HepG2 (cell line): ENCODE measurements at regions not wholly inside any gene's neighbourhood (a gene's known extent, or its start where the extent isn't known, plus 50 kb on each side); places are given as distances from the start of the nearest gene placed in this dataset.

Source experiments
- ATAC-seq: fragments of 200-7000 bp; cut with Tn5 transposase; 3 replicates; pipeline ENCODE4 v1.9.1; 2020; ENCODE audit warnings: mild to moderate bottlenecking, moderate library complexity
- BruUV-seq: library from RNA; stranded (reverse); fragments of 400-500 nt; replicated peaks from 2 replicates; lab custom pipeline; 2021; lab: Mats Ljungman, UMichigan
- CTCF ChIA-PET: fragments of 300-600 bp; formaldehyde crosslinking; extraction: SDS; loops from one replicate; lab custom pipeline; 2021; ENCODE audit warnings: low total read pairs, inconsistent platforms, low intra/inter-chr PET ratio; lab: Yijun Ruan, JAX
- POLR2A ChIA-PET: fragments of 350-600 bp; sonication (Branson Sonifier 250); formaldehyde crosslinking; loops from one replicate; lab custom pipeline; 2020; ENCODE audit warnings: antibody characterized with exemption, inconsistent platforms; lab: Yijun Ruan, JAX
- DNase-seq: peaks from one replicate; pipeline ENCODE4 v3.0.0-alpha.2; 2015; ENCODE audit warnings: low spot score
- FAIRE-seq: peaks from 3 replicates; lab custom pipeline; 2011; peaks lifted over from hg19 to GRCh38; lab: Jason Lieb, UNC
- H2AFZ ChIP-seq: one replicate; pipeline ENCODE4 v1.6.1; 2011; ENCODE audit warnings: low read length, inconsistent platforms
- H3K27ac ChIP-seq: fragments of 300-600 bp; 3 replicates; pipeline ENCODE4 v1.8.0; 2011; ENCODE audit warnings: mixed run types, mild to moderate bottlenecking, mixed read lengths, low read length, inconsistent platforms; ENCODE audit not compliant: insufficient read depth; ENCODE audit errors: extremely low read length
- H3K27me3 ChIP-seq, 2 experiments: fragments of 200-600 bp in 1 of 2; 2 replicates in 1 of 2; 3 replicates in 1 of 2; pipeline versions ENCODE4 v1.6.0 to v1.8.0; 2011; ENCODE audit warnings: low read length in 2 of 2, mild to moderate bottlenecking in 2 of 2, moderate library complexity in 2 of 2, inconsistent platforms in 1 of 2; ENCODE audit not compliant: insufficient read depth in 2 of 2, control insufficient read depth in 1 of 2
- H3K36me3 ChIP-seq, 2 experiments: fragments of 200-600 bp in 1 of 2; replicated peaks in 1 of 2; 2 replicates in 1 of 2; 3 replicates in 1 of 2; pipeline versions ENCODE4 v1.5.1 to v1.8.0; 2011; ENCODE audit warnings: low read length in 2 of 2, inconsistent platforms in 1 of 2; ENCODE audit not compliant: insufficient read depth in 2 of 2, control insufficient read depth in 1 of 2
- H3K4me1 ChIP-seq: 2 replicates; pipeline ENCODE4 v1.5.1; 2012; ENCODE audit warnings: low read length, inconsistent platforms; ENCODE audit not compliant: insufficient read depth
- H3K4me2 ChIP-seq: 2 replicates; pipeline ENCODE4 v1.6.0; 2011; ENCODE audit warnings: low read depth, low read length, inconsistent platforms
- H3K4me3 ChIP-seq, 3 experiments: fragments of 200-600 bp in 1 of 3; sonication (generic), shearing (Covaris generic) in 1 of 3; replicated peaks in 1 of 3; 2 replicates each; pipeline ENCODE4 v1.5.1; 2011 to 2016; ENCODE audit warnings: low read length in 3 of 3, inconsistent platforms in 2 of 3, low read depth in 2 of 3, mild to moderate bottlenecking in 2 of 3, control low read depth in 1 of 3, mixed read lengths in 1 of 3; ENCODE audit not compliant: insufficient read depth in 1 of 3
- H3K79me2 ChIP-seq: one replicate; pipeline ENCODE4 v1.6.1; 2011; ENCODE audit warnings: low read length, inconsistent platforms; ENCODE audit not compliant: insufficient read depth
- H3K9ac ChIP-seq: 2 replicates; pipeline ENCODE4 v1.6.0; 2011; ENCODE audit warnings: mild to moderate bottlenecking, low read depth, low read length, inconsistent platforms; ENCODE audit not compliant: insufficient read depth
- H3K9me3 ChIP-seq: 2 replicates; pipeline ENCODE4 v1.5.1; 2012; ENCODE audit warnings: mild to moderate bottlenecking, low read length
- H4K20me1 ChIP-seq: 2 replicates; pipeline ENCODE4 v1.6.0; 2011; ENCODE audit warnings: inconsistent platforms, mild to moderate bottlenecking, low read length, moderate library complexity; ENCODE audit not compliant: insufficient read depth
- ADNP ChIP-seq: sonication (generic); formaldehyde crosslinking; IDR thresholded peaks from 2 replicates; pipeline ENCODE4 v1.4.0; 2020; ENCODE audit warnings: missing genetic modification reagents
- ATF6 ChIP-seq: sonication (generic); formaldehyde crosslinking; conservative IDR thresholded peaks from 2 replicates; pipeline ENCODE4 v1.4.0; 2020; ENCODE audit warnings: missing genetic modification reagents
- FIP1L1 ChIP-seq: fragments of 200-400 bp; formaldehyde crosslinking; IDR thresholded peaks from 2 replicates; pipeline ENCODE4 v1.6.1; 2018; ENCODE audit warnings: low read depth, mild to moderate bottlenecking, low read length, moderate library complexity, borderline replicate concordance; ENCODE audit not compliant: insufficient read depth
- GLI4 ChIP-seq: sonication (generic); formaldehyde crosslinking; IDR thresholded peaks from 2 replicates; pipeline ENCODE4 v1.5.1; 2020; ENCODE audit warnings: missing genetic modification reagents, mild to moderate bottlenecking, moderate library complexity, borderline replicate concordance
- KDM2A ChIP-seq: sonication (generic); formaldehyde crosslinking; IDR thresholded peaks from 2 replicates; pipeline ENCODE4 v1.4.0; 2020; ENCODE audit warnings: low read depth, missing genetic modification reagents, borderline replicate concordance
- PTBP1 ChIP-seq: fragments of 200-400 bp; formaldehyde crosslinking; IDR thresholded peaks from 2 replicates; pipeline ENCODE4 v1.6.1; 2018; ENCODE audit warnings: low read length, low read depth; ENCODE audit not compliant: poor library complexity, severe bottlenecking
- SETDB1 ChIP-seq: sonication (generic); formaldehyde crosslinking; IDR thresholded peaks from 2 replicates; pipeline ENCODE4 v1.5.1; 2020; ENCODE audit warnings: missing genetic modification reagents, mild to moderate bottlenecking, borderline replicate concordance
- SOX5 ChIP-seq: IDR thresholded peaks from 2 replicates; pipeline ENCODE4 v1.6.1; 2016; ENCODE audit warnings: borderline replicate concordance
- TOE1 ChIP-seq: sonication (generic); formaldehyde crosslinking; IDR thresholded peaks from 2 replicates; pipeline ENCODE4 v1.4.0; 2020; ENCODE audit warnings: mild to moderate bottlenecking, missing genetic modification reagents
- ZFP1 ChIP-seq: IDR thresholded peaks from 2 replicates; pipeline ENCODE4 v1.6.1; 2016
- ZFP37 ChIP-seq: sonication (generic); formaldehyde crosslinking; IDR thresholded peaks from 2 replicates; pipeline ENCODE4 v1.4.0; 2020; ENCODE audit warnings: missing genetic modification reagents, borderline replicate concordance
- ZNF17 ChIP-seq: sonication (generic); formaldehyde crosslinking; IDR thresholded peaks from 2 replicates; pipeline ENCODE4 v1.5.0; 2020; ENCODE audit warnings: mild to moderate bottlenecking, missing genetic modification reagents
- ZNF569 ChIP-seq: sonication (generic); formaldehyde crosslinking; IDR thresholded peaks from 2 replicates; pipeline ENCODE4 v1.5.0; 2020; ENCODE audit warnings: mild to moderate bottlenecking, missing genetic modification reagents, moderate library complexity, borderline replicate concordance
- WGBS: methylation state at CpG from one replicate; pipeline ENCODE4 v1.1.6; 2017; ENCODE audit warnings: low lambda C conversion rate; 5-methylcytosine and 5-hydroxymethylcytosine counted together
- in situ Hi-C: cut with HindIII; loops from 2 replicates; pipeline ENCODE4 v1.10.0; 2017; ENCODE audit warnings: low pct_unique_long_range_greater_than_20kb; ENCODE audit not compliant: extremely low pct_ligation_motif_present
- intact Hi-C: fragments of 100-400 bp; cut with micrococcal nuclease; formaldehyde crosslinking; loops from one replicate; pipeline ENCODE4 v1.10.0; 2022; ENCODE audit not compliant: unreplicated experiment
- TF ChIP-seq, protein P1 (sequence below): sonication (generic); formaldehyde crosslinking; conservative IDR thresholded peaks from 2 replicates; pipeline ENCODE4 v1.8.0; 2022; ENCODE audit warnings: low read depth, missing genetic modification reagents
- TF ChIP-seq, protein P2 (sequence below): sonication (generic); formaldehyde crosslinking; IDR thresholded peaks from 2 replicates; pipeline ENCODE4 v1.5.0; 2020; ENCODE audit warnings: missing genetic modification reagents, mild to moderate bottlenecking, borderline replicate concordance

DNA sequence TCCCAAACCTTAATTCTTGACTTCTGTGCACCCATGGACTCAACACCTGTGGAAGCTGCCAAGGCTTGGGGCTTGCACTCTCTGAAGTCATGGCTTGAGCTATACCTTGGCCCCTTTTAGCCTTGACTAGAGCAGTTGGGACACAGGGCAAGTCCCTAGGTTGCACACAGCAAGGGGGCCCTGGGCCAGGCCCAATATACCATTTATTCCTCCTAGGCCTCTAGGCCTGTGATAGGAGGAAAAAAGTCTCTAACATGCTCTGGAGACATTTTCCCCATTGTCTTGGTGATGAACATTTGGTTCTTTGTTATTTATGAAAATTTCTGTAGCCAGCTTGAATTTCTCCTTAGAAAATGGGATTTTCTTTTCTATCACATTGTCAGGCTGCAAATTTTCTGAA lies 186.1 kb downstream of the SEMA6D start:
- no peak for TF ChIP-seq ZNF569 (CRISPR knock-in tag)
- TF ChIP-seq, protein P1, sequence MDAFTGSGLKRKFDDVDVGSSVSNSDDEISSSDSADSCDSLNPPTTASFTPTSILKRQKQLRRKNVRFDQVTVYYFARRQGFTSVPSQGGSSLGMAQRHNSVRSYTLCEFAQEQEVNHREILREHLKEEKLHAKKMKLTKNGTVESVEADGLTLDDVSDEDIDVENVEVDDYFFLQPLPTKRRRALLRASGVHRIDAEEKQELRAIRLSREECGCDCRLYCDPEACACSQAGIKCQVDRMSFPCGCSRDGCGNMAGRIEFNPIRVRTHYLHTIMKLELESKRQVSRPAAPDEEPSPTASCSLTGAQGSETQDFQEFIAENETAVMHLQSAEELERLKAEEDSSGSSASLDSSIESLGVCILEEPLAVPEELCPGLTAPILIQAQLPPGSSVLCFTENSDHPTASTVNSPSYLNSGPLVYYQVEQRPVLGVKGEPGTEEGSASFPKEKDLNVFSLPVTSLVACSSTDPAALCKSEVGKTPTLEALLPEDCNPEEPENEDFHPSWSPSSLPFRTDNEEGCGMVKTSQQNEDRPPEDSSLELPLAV (CRISPR knock-in tag): no peak
- H3K36me3 ChIP-seq: no peaks in the 10 kb centered on the region
- no peak overlapping the region for H3K4me2 ChIP-seq
- H3K4me1 ChIP-seq: no peaks in the 10 kb centered on the region
- H3K4me3 ChIP-seq: no peak overlapping the region
- FAIRE-seq (no peak), ATAC-seq (no peak), DNase-seq (no peak)
- no peaks in the 10 kb centered on the region for H3K79me2 ChIP-seq
- intact Hi-C loops: no loop called here
- no peaks in the 10 kb centered on the region for H4K20me1 ChIP-seq
- no peak overlapping the region for H3K9ac ChIP-seq
- H3K27me3 ChIP-seq: no peaks in the 10 kb centered on the region
- ChIA-PET CTCF (no interaction called here), POLR2A (no interaction called here)
- no peak overlapping the region for H2AFZ ChIP-seq
- peaks cover 83% of the 10 kb centered on the region for H3K9me3 ChIP-seq
- no peak overlapping the region for H3K27ac ChIP-seq
- in situ Hi-C loops: no loop called here
- BruUV-seq: no TSS peak

- Histone ChIP-seq H3K4me2 (no peak overlapping the region), H4K20me1 (no peaks in the 10 kb centered on the region), H2AFZ (no peak overlapping the region), H3K36me3 (no peaks in the 10 kb centered on the region), H3K79me2 (no peaks in the 10 kb centered on the region), H3K4me1 (no peaks in the 10 kb centered on the region), H3K9me3 (peaks cover 72% of the 10 kb centered on the region), H3K27me3 (no peaks in the 10 kb centered on the region), H3K4me3 (no peak overlapping the region), H3K9ac (no peak overlapping the region), H3K27ac (no peak overlapping the region)
- DNase-seq: no peak
- WGBS: 3% methylated on average over 1 of the region's 1 CpG
- intact Hi-C loops (no loop called here), in situ Hi-C loops (no loop called here)
- no TSS peak for BruUV-seq
- no peak for FAIRE-seq
- ChIA-PET POLR2A (no interaction called here), CTCF (no interaction called here)
- no peak for ATAC-seq
- TF ChIP-seq ADNP (CRISPR knock-in tag) (no peak), TOE1 (no peak), SOX5 (CRISPR knock-in tag) (no peak), ZFP37 (CRISPR knock-in tag) (no peak), ZNF17 (CRISPR knock-in tag) (no peak), PTBP1 (no peak), GLI4 (no peak), ZFP1 (no peak), KDM2A (no peak), SETDB1 (CRISPR knock-in tag) (no peak), FIP1L1 (no peak), ATF6 (no peak)
- TF ChIP-seq, protein P2, sequence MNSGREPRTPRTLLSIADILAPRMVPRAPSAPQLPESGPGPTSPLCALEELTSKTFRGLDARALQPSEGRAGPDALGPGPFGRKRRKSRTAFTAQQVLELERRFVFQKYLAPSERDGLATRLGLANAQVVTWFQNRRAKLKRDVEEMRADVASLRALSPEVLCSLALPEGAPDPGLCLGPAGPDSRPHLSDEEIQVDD (CRISPR knock-in tag): no peak
These were observed 191.2 kb downstream of the SEMA6D start for GRCh38 chr15:47908486-47908885.
